A549 (cell line): ENCODE measurements at regions not wholly inside any gene's neighbourhood (a gene's known extent, or its start where the extent isn't known, plus 50 kb on each side); places are given as distances from the start of the nearest gene placed in this dataset.

Source experiments
- CHD2 ChIP-seq: fragments of 150-350 bp; IDR thresholded peaks from 2 replicates; pipeline ENCODE4 v1.6.1; 2014; ENCODE audit warnings: low read length; ENCODE audit not compliant: partially characterized antibody
- EP300 ChIP-seq, 2 experiments: fragments of >200 bp; sonication (Bioruptor Twin); formaldehyde crosslinking; IDR thresholded peaks; 2 replicates in 1 of 2; 3 replicates in 1 of 2; pipeline ENCODE4 v1.6.1; 2016 to 2017
- HOXA7 ChIP-seq: fragments of 250-450 bp; sonication (Bioruptor Pico); IDR thresholded peaks from 2 replicates; pipeline ENCODE4 v1.5.0; 2020; ENCODE audit warnings: mild to moderate bottlenecking, moderate library complexity
- JUNB ChIP-seq: fragments of >200 bp; sonication (Bioruptor Twin); formaldehyde crosslinking; IDR thresholded peaks from 2 replicates; pipeline ENCODE4 v1.6.1; 2016
- MYC ChIP-seq: IDR thresholded peaks from 2 replicates; pipeline ENCODE4 v1.6.1; 2012; ENCODE audit warnings: mild to moderate bottlenecking, inconsistent platforms, low read length, improper control_type of control experiment, borderline replicate concordance
- POLR2A ChIP-seq: IDR thresholded peaks from 2 replicates; pipeline ENCODE4 v1.6.1; 2012; ENCODE audit warnings: mild to moderate bottlenecking, low read length
- TF ChIP-seq, protein P1 (sequence below): fragments of >200 bp; sonication (Bioruptor Twin); formaldehyde crosslinking; IDR thresholded peaks from 3 replicates; pipeline ENCODE4 v1.6.1; 2016
- TF ChIP-seq, protein P2 (sequence below): fragments of >200 bp; sonication (Bioruptor Twin); formaldehyde crosslinking; IDR thresholded peaks from 3 replicates; pipeline ENCODE4 v1.5.1; 2016

DNA sequence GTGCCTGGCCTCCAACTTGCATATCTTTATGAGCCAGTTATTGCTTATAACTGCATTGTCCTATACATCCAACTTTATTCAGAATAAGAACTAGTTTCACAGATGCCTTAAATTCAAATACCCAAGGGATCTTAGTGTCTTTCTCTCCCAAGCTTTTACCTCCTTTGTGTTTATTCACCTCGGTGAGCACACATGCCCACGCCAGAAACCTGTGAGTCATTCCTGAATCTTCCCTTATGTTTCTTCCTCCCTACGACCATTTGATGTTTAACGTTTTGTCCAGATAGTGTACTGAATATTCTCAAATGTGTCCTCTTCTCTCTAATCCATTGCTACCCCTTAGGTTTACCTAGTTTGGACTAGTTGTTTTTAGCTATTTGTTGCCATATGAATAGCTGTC, 55.5 kb upstream of the MEGF10 start:
- TF ChIP-seq HOXA7 (CRISPR knock-in tag) (no peak), JUNB (no peak), POLR2A (no peak), MYC (no peak), EP300 (IDR thresholded peaks at IDR 0.05) (no peak), CHD2 (no peak)
- TF ChIP-seq, protein P1, sequence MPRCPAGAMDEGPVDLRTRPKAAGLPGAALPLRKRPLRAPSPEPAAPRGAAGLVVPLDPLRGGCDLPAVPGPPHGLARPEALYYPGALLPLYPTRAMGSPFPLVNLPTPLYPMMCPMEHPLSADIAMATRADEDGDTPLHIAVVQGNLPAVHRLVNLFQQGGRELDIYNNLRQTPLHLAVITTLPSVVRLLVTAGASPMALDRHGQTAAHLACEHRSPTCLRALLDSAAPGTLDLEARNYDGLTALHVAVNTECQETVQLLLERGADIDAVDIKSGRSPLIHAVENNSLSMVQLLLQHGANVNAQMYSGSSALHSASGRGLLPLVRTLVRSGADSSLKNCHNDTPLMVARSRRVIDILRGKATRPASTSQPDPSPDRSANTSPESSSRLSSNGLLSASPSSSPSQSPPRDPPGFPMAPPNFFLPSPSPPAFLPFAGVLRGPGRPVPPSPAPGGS: no peak
- TF ChIP-seq, protein P2, sequence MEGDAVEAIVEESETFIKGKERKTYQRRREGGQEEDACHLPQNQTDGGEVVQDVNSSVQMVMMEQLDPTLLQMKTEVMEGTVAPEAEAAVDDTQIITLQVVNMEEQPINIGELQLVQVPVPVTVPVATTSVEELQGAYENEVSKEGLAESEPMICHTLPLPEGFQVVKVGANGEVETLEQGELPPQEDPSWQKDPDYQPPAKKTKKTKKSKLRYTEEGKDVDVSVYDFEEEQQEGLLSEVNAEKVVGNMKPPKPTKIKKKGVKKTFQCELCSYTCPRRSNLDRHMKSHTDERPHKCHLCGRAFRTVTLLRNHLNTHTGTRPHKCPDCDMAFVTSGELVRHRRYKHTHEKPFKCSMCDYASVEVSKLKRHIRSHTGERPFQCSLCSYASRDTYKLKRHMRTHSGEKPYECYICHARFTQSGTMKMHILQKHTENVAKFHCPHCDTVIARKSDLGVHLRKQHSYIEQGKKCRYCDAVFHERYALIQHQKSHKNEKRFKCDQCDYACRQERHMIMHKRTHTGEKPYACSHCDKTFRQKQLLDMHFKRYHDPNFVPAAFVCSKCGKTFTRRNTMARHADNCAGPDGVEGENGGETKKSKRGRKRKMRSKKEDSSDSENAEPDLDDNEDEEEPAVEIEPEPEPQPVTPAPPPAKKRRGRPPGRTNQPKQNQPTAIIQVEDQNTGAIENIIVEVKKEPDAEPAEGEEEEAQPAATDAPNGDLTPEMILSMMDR: no peak
